ENCODE measurements at regions not wholly inside any gene's neighbourhood (a gene's known extent, or its start where the extent isn't known, plus 50 kb on each side); places are given as distances from the start of the nearest gene placed in this dataset.

DNA sequence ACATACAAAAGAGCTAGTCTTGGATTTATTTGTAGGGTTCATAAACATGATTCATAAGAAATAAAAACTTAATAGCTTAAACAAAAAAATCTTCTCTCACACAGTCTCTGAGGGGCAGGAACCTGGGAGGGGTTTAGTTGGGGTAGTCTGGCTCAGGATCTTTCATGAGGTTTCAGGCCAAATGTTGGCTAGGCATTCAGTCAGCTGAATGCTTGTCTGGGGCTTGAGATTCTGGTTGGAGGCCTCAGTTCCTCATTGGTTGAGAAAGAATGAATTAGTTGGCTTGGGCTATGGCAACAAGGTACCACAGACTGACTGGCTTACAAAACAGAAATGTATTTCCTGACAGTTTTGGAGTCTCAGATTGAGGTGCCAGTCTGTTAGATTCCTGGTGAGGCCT, 74.3 kb downstream of the ANKRD7 start:
- no peak for DNase-seq

DNA sequence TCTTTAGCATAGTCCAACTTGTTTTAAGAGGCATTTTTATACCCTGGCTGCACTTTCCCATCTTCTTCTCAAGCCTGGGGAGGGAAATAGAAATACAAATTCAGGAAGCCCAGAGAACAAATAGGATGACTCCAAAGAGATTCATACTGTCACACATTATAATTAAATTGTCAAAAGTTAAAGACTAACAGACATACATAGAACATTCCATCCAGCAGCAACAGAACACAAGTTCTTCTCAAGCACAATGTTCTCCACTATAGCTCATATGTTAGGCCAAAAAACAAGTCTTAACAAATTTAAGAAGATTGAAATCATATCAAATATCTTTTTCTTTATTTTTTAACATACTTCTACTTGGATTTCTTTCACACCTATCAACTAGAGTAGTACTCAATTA, 75.7 kb downstream of the ANKRD7 start:
- no peak for DNase-seq

DNA sequence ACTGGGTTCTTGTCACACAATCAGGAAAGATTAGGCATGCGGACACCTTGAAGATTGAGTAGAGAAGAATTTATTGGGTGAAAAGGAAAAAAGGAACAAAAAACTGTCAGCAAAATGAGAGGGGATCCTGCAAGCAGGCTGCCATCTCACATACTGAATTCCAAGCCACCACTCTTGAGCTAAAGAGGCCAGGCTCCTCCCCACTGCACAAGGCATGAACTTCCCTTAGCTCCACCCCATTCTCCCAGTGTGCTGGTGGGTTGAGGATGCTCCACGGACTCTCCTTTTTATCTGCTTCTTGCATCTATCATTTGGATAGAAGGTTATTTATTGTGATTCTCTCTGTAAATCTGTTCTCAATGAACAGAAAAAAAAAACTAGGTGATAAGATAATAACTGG, 79.6 kb downstream of the ANKRD7 start:
- no peak for DNase-seq

DNA sequence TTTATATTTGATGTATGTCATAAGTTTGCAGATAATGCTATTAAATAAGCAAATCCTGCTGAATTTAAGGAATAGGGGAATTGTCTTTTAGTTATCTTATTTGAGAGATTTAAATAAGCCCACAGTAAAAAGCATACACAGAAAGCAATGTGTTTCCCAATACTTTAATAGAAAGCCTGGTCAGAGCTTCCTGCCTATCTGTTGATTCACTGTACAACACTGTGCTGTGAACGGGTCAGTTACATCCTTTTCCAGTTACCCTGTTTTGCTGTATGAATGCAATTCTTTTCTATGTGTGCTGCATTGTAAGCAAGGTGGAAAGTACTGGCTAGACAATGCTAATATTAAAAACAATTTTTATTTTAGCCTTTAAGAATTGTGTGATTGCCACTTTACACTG, 81.2 kb downstream of the ANKRD7 start:
- no peak for DNase-seq

DNA sequence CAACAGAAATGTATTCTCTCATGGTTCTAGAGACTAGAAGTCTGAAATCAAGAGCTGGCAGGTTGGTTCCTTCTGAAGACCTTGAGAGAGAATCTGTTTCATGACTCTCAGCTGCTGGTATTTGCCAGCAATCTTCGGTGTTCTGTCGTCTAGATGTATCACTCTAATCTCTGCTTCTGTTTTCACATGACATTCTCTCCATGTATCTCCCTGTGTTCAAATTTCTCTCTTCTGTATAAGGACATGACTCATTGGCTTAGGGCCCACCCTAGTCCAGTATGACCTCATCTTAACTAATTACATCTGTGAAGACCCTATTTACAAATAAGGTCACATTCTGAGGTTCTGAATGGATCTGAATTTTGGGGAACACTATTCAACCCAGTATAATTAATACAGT, 82.3 kb downstream of the ANKRD7 start:
- DNase-seq: no peak

DNA sequence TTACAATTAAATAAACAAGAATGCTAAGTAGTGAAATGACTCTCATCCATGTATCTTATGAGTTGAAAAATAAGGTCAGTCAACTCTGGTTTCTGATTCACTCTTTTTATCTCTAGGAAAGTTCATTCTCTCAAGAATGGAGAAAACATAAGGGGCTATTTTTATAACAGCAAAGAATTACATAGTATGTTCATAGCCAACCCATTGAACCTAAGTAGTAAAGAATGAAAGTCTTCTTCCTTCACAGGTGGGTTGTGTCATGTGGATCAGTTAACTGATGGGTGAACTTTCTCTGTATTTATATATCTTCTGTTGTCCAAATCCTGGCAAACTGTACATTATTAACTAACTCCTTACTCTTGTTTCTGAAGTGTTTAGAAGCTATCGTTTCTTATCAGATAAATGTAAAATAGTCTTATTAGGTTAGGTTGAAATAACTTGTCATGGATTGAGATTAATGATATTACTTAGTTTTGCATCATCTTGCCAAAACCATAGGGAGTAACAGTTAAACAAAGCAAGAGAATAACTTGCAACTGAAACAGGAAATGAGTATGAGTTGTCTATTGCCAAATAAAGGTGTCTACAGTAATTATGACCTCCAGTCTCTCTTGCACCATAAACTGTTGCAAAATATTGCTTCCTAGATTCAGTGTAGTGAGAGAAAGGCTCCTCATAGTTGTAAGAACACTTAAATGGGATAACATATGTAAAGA, 86.8 kb downstream of the ANKRD7 start:
- DNase-seq: no peak

DNA sequence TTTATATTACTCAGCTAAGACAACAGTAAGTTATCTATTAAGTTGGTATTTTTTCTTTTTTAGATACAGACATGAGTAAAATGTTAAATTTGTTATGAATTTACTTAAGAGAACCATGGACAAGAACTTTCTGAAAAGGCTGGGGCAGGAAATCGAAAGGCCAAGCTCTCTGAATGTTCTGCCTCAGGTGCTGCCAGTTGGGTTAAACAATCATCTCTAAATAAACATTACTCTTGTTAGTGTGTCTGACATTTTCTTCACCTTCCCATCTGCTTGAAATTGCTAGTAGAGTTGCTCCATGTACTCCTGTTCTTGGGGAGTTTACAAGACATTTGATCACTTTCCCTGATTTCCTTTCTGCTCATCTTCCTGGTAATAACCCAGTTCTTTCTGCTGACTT, 87.5 kb downstream of the ANKRD7 start:
- no peak for DNase-seq

DNA sequence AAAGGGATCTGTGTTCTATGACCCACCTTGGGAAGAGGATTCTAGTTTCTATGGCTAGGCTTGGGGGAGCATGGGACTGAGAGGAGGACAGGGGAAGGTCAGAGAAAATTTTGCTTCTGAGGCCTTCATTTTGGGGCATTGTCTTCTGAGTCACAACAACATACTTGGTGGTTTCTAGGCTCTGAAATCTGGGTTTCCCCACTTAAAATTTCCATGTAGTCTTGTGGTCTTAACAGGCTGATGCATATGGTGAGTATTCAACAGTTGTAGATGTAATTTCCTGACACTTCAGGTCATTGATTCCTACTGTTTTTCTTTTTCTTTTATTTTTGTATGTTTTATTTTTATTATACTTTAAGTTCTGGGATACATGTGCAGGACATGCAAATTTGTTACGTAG, 88.5 kb downstream of the ANKRD7 start:
- no peak for DNase-seq

DNA sequence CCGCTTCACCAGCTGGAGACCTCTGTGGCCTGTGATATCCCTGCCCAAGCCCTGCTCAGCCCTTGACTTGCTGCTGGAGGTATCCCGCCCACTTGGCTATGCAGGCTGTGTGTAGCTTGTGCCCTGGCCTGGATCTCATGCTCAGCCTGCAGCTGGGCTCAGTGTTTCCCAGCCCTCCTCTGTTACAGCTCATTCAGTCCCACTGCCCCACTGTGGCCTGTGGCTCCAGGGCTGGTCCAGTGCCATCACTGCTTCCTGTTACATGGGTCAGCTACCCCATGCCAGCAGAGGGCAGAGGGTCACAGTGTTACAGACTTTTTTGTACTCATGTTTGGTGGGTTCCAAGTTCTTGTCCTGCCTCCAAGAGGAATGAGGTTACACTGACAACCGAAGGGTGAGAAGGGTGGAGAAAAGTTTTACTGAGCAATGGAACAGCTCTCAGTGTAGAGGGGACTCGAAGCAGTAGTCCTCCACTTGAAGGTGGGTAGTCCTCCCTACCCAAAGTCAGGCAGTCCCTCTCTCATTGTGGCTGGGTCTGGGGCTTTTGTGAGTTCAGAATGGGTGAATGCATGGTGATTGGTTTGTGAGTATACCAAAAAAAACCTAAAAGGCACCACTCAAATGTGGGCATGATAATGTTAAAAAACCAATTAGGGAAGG, 100.4 kb downstream of the ANKRD7 start:
- no peak for DNase-seq

DNA sequence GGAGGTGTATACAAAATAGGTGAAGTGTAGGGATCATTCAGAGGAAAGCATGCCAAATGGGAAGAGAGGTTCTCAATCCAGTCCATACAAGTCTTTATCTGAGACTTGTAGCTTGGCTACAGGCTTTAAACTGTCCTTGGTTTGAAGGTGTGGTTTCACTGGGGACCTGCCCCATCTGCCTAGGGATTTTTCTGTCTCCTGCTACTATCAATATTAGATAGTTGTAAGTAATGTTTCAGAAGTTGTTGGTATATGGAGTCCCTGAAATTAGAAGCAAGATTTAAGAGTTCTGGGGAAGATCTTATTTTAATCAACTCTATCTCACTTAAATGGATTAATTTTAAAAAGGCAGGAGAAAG, 100.9 kb downstream of the ANKRD7 start:
- DNase-seq: no peak

DNA sequence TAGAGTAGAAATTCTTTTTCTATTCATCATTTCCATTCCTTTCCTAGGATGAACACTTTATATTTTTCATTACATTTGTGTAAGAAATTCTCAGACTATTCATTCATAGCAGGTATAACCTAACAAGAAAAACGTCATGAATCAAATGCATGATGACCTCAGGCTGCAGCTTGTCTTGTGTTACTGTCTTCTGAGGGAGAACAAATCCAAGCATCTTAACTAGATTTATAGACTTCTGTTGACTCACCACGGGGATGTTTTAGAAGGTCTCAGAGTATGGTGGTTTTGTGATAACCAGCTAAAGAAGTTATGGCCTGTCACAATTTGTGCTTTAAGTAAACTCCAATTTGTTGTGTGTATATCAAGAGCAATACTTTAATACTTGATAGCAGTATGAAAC, 102.7 kb downstream of the ANKRD7 start:
- DNase-seq: no peak

DNA sequence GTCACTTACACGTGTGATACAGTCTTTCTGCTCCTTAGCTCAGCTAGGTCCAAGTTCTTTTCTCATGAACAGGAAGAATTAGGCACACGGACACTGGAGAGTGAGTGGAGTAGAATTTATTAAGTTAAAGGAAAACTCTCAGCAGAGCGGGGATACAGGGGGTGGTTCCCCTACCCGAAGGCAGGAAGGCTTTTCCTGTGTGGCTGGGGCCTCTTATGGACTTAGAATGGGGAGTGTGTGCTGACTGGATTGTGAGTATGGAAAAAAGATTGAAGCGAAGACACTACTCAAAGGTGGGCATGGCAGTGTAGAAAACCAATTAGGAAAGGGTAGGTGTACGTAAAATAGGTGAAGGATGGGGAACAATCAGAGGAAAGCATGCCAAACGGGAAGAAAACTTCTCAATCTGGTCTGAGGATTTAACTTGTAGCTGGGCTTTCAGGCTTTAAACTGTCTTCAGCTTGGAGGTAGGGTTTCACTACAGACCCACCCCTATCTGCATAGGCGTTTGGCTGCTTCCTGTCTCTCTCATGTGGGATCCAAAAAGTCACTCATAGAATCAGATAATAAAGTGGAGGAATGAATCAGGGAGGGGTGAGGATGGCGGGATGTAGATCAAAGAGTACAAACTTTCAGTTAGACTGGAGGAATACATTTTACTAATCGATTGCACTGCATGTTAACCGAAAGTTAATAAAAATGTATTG, 104.2 kb downstream of the ANKRD7 start:
- no peak for DNase-seq

DNA sequence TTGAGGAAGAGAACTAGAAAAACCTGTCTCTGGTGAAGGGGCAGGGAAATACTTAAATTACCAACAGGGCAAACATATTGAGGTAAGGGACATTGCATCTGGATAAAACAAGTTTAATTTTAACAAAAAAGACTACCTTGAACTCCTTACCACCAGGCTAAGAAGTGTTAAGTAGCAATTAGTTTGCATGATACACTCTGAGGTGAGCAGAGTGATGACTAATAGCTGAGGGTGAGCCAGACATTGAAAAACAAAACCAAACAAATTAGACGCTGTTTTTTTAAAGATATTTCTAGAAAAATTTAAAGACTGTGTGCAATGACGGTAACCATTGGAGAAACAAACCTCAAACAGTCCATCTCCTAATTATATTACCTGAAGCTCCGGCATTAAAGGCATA, 105.9 kb downstream of the ANKRD7 start:
- DNase-seq: no peak

DNA sequence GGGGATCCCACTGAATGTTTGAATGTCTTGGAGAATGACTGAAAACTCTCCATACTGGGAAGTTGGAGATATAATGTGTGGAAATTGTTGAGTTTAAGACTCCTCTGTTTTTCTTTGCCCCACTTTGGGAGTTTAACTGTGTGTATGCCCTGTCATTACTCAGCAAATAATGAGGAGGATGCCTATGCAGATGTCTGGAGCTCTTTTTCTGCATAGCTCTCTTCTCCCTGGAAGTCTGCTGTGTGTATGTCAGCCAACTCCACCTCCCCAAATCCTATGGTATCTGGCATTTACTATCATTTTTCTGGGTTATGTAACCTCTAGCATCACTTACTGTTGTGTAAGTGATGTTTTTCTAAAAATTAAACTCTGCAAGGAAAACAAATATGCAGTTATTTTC, 122.2 kb downstream of the ANKRD7 start:
- no peak for DNase-seq

DNA sequence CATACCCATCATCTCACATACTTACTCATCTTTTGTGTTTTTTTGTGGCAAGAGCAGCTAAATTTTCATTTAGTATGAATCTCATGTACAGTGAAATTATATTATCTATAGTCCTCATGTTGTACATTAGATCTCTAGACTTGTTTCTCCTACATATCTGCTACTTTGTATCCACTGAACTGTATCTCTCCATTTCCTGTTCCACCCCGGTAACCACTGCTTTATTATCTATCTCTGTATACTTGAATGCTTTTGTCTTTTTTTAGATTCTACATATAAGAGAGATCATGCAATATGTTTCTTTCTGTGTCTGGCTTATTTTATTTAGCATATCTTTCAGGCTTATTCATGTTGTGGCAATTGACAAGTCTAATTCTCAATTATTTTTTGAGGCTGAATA, 125.1 kb downstream of the ANKRD7 start:
- DNase-seq: no peak

DNA sequence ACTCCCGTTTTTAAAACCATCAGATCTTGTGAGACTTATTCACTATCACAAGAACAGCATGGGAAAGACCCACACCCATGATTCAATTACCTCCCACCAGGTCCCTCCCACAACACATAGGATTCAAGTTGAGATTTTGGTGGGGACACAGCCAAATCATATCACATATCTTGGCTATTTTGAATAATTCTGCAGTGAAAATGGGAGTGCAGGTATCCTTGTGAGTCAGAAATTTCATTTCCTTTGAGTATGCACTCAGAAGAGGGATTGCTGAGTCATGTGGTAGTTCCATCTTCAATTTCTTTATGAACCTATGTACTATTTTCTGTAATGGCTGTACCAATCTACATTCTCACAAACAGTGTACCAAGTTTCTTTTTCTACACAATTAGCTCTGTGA, 125.8 kb downstream of the ANKRD7 start:
- no peak for DNase-seq

DNA sequence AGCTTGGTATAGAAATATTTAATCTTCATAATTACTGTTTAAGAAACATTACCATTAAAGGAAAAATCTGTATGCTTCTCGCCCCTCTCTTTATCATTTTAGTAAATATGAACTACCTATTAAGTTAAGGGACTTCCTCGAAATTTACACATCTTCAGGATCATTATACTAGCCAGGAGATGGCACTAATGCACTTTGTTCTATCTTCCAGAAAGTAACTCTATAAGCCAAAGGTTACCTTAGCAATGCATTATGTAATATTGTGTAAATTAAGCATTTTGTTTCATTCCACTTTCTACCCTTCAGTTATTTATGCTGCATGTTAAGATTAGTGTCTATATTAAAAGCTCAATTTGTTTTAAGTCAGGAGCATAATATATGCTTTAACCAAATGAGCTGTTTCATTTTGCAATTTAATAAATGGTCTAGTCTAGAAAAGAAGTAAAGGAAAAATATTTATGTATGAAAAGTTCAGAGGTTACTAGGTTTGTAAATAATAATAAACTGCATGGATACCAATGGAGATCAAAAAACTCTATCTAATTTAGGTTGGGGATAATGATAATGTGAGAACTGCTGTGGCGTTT, 128.5 kb downstream of the ANKRD7 start:
- DNase-seq: peak; percentile 63

DNA sequence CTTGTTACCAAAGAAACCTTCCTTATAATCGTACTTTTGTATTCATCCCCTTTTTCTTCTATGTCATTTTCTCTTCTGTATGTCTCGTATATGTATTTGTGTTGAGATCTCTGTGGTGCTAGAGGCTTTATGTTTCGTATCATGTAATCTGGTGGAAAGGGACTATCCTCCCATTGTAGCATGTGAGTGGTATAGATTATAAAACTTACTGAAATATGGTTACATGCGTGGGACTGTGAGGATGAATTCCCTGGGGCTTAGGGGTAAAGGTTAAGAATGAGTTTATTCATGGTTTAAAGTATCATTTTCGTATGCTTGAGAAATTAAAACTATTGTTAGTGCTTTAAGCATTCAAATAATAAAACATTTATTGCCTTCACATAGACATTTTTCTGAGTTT, 141.9 kb downstream of the ANKRD7 start:
- no peak for DNase-seq

DNA sequence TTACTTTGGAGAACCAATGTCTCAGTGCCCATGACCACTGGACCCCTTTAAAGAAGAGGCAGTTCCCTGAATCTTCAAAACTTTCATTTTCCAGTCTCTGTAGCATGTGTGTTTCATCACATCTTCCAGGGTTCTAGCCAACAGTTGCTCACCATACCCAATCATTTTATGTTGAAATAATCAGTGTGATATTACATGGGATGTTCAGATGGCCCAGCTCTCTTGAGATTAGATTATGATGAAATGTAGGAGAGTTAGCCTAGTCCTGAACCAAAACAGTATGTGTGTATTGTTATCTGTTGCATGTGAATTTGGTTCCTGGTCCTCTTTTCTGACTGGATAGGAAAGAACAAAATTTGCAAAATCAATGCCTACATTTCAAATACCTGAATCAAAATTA, 144.5 kb downstream of the ANKRD7 start:
- no peak for DNase-seq

DNA sequence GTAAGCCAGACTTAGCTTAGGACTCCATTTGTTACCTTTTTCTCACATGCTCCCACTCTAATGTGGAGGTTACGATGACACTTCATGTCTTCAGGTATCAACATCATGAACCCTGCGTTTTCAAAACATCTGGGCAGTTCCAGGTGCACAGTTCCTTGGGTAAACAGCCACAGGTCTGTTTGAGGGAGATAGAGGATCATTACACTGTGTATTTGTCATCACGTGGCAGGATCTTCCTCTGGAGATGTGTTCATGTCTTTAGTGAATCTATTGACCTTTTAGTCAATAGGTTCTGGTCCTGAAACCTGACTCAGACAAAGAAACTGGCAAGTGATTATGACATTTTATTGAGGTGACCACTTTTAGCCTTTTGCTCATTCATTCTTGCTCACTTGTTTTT, 145.5 kb downstream of the ANKRD7 start:
- DNase-seq: no peak

DNA sequence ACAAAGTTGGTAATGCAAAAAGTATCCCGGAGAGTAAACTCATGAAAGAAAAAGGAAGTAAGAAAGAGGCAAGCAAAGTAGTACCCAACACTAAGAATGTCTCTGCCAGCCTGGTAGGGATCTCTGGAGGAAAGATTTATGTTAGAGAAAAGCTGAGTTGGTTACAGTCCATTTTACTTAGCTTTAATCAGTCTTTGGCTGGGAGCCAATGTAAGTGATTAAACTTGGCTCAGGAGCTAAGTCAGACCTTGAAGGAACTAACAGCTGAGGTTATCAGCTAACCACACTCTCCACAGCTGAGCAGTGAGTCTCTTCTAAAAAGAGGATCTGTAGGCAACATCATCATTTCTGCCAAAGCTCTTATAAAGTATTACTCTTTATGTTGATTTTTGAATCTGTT, 148.0 kb downstream of the ANKRD7 start:
- DNase-seq: peak; percentile 11

DNA sequence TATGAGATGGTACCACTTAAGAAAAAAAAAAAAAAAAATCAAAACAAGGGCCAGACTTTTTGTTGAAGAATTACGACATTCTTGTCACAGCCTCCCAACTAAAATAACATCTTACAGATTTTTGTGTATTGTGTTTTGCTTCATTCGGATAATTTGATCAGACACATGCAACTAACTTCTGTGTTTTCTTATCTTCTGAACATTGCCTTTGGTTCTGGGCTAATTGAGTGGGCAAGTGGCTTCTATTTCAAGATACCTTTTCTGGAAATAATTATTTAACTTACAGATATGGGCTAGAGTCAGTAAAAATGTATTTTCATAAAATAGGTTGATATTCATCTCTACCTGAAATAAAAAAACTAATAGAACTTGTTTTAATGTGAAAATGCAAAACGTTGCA, 165.1 kb downstream of the ANKRD7 start:
- no peak for DNase-seq

DNA sequence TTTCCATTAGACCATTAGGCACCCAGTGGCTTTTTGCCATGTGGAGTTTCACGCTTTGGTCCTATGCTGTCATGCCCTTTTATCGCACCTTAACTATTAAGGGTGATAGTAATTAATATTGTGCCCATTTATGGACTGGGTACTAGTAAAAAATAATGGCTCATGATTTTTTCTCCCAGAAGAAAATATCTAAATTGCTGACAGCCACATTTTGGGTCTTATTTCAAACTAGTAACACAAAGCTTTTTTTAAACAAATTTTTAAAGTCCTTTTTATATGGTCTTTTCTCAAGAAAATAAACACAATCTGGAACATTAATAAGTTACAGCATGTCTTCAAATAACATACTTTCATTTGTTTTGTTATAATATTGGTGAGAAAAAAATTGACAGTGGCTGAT, 179.7 kb downstream of the ANKRD7 start:
- DNase-seq: no peak

DNA sequence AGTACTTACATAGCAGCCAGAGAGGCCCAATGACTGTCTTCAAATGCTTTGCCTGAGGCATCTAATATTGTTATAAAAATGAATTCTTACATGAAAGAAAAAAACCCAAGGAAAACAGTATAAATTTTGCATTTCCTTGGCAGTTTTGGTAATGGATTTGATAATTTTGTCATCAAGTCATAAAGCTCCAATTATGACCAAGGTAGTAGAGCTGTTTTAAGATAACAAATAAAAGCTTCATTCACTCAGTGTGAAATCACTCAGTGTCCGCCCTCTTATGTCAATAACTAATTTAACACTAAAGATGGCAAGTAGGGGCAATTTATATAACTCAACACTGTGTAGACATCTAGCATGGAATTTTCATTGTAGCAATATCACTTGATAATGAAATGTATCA, 193.9 kb downstream of the ANKRD7 start:
- no peak for DNase-seq
